Tibial artery (tissue), 4 donors: ENCODE measurements at regions not wholly inside any gene's neighbourhood (a gene's known extent, or its start where the extent isn't known, plus 50 kb on each side); places are given as distances from the start of the nearest gene placed in this dataset.

Source experiments
- DNase-seq, 2 donors: peaks; one replicate each; pipeline ENCODE4 v3.0.0-alpha.2; 2019
- H3K27ac ChIP-seq, 2 donors: fragments of 200-600 bp; sonication (generic) in 1 of 2; 1 replicate in 1 of 2; 2 replicates in 1 of 2; pipeline ENCODE4 v1.5.1; 2018 to 2019; ENCODE audit warnings: mild to moderate bottlenecking in 1 of 2
- H3K27me3 ChIP-seq, 2 donors: fragments of 200-600 bp; sonication (generic) in 1 of 2; one replicate each; pipeline versions ENCODE4 v1.5.1 to v1.6.0; 2016 to 2019
- H3K36me3 ChIP-seq, 3 donors: fragments of 200-600 bp; sonication (generic) in 2 of 3; one replicate each; pipeline ENCODE4 v1.5.1; 2016 to 2019; ENCODE audit warnings: mild to moderate bottlenecking in 2 of 3
- H3K4me1 ChIP-seq, 4 donors: fragments of 200-600 bp; sonication (generic) in 2 of 4; 1 replicate in 3 of 4; 2 replicates in 1 of 4; pipeline ENCODE4 v1.5.1; 2016 to 2019
- H3K4me3 ChIP-seq, 2 donors: fragments of 200-600 bp; sonication (generic) in 1 of 2; 1 replicate in 1 of 2; 2 replicates in 1 of 2; pipeline ENCODE4 v1.5.1; 2018 to 2019; ENCODE audit warnings: mild to moderate bottlenecking in 2 of 2
- H3K9me3 ChIP-seq, 3 donors: fragments of 200-600 bp; sonication (generic) in 1 of 3; one replicate each; pipeline ENCODE4 v1.5.1; 2016 to 2019
- intact Hi-C: fragments of 100-400 bp; cut with DNase I; formaldehyde crosslinking; loops from one replicate; pipeline ENCODE4 v1.15.0; 2023; ENCODE audit warnings: low total_unique reads
- TF ChIP-seq, protein P1 (sequence below), 2 experiments: fragments of 200-600 bp in 1 of 2; fragments of 450-650 bp in 1 of 2; IDR thresholded peaks; one replicate each; pipeline ENCODE4 v1.5.1; 2017 to 2019; ENCODE audit warnings: antibody characterized with exemption in 2 of 2, mild to moderate bottlenecking in 1 of 2, moderate library complexity in 1 of 2

DNA sequence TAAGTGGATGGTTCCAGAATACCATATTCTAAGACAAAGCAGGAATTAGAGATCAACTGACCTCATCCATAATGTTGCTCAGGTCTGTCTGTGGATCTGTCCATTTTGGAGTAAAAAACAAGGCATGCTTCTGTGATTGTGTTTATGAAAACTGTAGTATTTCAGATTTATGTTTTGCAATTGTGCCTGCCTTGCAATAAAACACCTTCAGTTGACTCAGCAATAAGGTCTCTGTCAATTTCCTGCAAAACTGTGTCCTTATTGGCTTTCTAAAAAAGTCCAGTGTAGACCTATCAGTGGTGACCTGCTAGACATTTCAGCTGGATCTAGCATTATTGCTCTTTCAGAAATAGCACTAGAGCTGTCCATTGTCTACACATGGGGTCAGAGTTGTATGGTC is 409.5 kb upstream of the AZI2 start:
- intact Hi-C loops: no loop called here
- no peaks in the 10 kb centered on the region for H3K4me1 ChIP-seq
- no peaks in the 10 kb centered on the region for H3K27me3 ChIP-seq
- DNase-seq: no peak
- H3K9me3 ChIP-seq: no peaks in the 10 kb centered on the region
- H3K27ac ChIP-seq: no peak overlapping the region
- no peaks in the 10 kb centered on the region for H3K36me3 ChIP-seq
- H3K4me3 ChIP-seq: no peak overlapping the region
- TF ChIP-seq, protein P1, sequence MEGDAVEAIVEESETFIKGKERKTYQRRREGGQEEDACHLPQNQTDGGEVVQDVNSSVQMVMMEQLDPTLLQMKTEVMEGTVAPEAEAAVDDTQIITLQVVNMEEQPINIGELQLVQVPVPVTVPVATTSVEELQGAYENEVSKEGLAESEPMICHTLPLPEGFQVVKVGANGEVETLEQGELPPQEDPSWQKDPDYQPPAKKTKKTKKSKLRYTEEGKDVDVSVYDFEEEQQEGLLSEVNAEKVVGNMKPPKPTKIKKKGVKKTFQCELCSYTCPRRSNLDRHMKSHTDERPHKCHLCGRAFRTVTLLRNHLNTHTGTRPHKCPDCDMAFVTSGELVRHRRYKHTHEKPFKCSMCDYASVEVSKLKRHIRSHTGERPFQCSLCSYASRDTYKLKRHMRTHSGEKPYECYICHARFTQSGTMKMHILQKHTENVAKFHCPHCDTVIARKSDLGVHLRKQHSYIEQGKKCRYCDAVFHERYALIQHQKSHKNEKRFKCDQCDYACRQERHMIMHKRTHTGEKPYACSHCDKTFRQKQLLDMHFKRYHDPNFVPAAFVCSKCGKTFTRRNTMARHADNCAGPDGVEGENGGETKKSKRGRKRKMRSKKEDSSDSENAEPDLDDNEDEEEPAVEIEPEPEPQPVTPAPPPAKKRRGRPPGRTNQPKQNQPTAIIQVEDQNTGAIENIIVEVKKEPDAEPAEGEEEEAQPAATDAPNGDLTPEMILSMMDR (IDR thresholded peaks at IDR 0.05): no peak

DNA sequence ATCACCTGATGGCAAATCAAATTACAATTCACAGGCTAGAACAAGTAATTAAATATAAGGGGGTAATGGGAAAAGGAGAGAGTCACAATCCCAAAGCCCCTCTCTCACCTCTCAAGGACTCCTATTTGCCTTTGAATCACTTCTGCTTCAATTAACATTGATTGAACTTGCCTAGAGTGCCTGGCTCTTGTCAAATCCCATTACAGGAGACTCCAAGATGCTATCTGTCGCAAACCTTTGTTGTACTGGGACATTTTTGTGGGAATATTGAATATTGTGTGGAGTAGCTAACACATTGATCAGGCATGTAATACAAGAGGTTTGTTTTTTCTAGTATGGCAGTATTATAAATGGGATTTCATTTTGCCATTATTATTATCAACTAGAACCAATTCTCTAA is 412.8 kb upstream of the AZI2 start:
- DNase-seq: no peak
- Histone ChIP-seq H3K4me1 (no peaks in the 10 kb centered on the region), H3K4me3 (no peak overlapping the region), H3K27me3 (no peaks in the 10 kb centered on the region), H3K36me3 (no peaks in the 10 kb centered on the region), H3K27ac (no peak overlapping the region), H3K9me3 (no peaks in the 10 kb centered on the region)
- intact Hi-C loops: no loop called here
- TF ChIP-seq, protein P1 (IDR thresholded peaks at IDR 0.05): no peak

DNA sequence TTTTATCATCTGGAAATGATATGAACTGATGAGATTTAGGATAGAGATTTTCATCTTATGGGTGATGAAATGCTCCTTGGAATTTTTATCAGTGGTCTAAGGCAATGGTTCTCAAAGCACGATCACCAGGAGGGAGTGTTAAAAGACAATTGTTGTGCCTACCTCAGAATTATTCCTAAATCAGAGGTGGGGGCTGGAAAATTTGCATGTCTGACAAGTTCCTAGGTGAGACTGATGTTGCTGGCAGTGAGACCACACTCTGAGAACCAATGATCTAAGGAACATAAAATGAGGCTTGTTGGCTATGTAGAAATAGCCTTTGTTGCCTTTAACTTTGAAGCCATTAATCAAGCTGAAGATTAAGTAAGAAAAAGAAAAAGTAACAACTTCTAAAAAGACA is 416.6 kb upstream of the AZI2 start:
- intact Hi-C loops: no loop called here
- TF ChIP-seq, protein P1 (IDR thresholded peaks at IDR 0.05): no peak

DNA sequence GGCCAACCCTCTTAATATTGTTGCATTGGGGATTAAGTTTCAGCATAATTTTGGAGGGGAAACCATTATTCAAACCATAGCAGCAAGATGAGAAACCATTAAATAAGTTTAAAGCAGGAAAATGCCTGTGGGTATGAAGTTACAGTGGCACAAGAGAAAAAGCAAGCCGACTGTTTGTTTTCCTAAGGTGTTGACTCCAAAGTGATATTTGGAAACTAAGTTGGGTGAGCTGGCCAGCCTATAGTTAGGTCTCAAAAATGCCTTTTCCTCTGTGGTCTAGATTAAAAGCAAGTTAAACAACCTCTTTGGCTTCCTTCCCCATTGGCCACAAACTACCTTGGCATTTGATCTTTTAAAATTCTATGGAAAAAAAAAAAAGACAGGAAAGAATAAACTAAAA is 419.8 kb upstream of the AZI2 start:
- intact Hi-C loops: no loop called here

More for the DNA sequence above, 416.6 kb upstream of the AZI2 start:
- no peaks in the 10 kb centered on the region for H3K36me3 ChIP-seq
- H3K4me1 ChIP-seq: no peaks in the 10 kb centered on the region
- H3K4me3 ChIP-seq: no peak overlapping the region
- H3K27ac ChIP-seq: no peak overlapping the region
- H3K9me3 ChIP-seq: peaks cover 0 to 12% (median 0%) of the 10 kb centered on the region in 3 donors
- DNase-seq: no peak
- H3K27me3 ChIP-seq: no peaks in the 10 kb centered on the region

DNA sequence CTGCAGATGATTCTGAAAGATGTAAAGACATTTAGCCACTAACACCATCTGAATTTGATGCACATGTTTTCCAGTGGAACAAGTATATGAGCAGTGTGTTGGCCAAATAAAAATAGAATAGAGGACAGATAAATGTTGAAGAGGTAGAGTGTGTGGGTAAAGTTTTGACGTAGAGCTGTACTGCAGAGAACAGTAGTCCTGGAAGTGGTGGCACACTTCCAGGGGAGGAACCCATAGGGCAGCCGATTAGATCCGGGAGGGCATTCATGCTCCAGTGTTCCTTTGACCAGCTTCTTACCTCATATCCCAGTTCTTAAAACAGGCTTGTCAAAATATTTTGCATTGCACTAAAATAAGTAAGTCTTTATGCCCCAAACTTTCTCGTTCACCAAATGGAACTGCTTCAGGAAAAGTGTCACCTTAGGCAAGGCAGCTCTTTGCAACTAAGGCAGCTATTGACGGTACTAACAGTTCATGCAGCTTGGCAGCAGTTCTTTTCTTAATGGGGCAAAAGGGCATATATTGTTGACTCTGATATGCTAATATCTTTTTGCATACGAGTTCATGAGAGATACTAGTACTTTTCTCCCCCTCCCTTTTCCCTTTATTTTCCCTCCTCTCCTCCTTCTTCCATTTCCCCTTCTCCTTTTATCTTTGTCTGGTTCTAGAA is 429.3 kb upstream of the AZI2 start:
- Histone ChIP-seq H3K9me3 (peaks cover 0 to 9% (median 0%) of the 10 kb centered on the region in 3 donors), H3K4me3 (no peak overlapping the region), H3K36me3 (no peaks in the 10 kb centered on the region), H3K27ac (no peak overlapping the region), H3K4me1 (no peaks in the 10 kb centered on the region), H3K27me3 (no peaks in the 10 kb centered on the region)
- intact Hi-C loops: no loop called here
- no peak for DNase-seq
- TF ChIP-seq, protein P1 (IDR thresholded peaks at IDR 0.05): no peak

More for the DNA sequence above, 419.8 kb upstream of the AZI2 start:
- Histone ChIP-seq H3K36me3 (peaks cover 0 to 3% (median 0%) of the 10 kb centered on the region in 3 donors), H3K9me3 (peaks cover 2 to 40% (median 14%) of the 10 kb centered on the region in 3 donors), H3K4me3 (no peak overlapping the region), H3K27me3 (no peaks in the 10 kb centered on the region), H3K4me1 (no peaks in the 10 kb centered on the region), H3K27ac (no peak overlapping the region)
- no peak for DNase-seq
- TF ChIP-seq, protein P1 (IDR thresholded peaks at IDR 0.05): no peak
